ENCODE measurements at regions not wholly inside any gene's neighbourhood (a gene's known extent, or its start where the extent isn't known, plus 50 kb on each side); places are given as distances from the start of the nearest gene placed in this dataset.

GRCh38 chr2:53448591-53448990, 319.0 kb upstream of the CHAC2 start:
- no peak overlapping the region for H3K4me3 ChIP-seq (ENCODE audit: low read depth, low read length)
- TF ChIP-seq, protein P1, sequence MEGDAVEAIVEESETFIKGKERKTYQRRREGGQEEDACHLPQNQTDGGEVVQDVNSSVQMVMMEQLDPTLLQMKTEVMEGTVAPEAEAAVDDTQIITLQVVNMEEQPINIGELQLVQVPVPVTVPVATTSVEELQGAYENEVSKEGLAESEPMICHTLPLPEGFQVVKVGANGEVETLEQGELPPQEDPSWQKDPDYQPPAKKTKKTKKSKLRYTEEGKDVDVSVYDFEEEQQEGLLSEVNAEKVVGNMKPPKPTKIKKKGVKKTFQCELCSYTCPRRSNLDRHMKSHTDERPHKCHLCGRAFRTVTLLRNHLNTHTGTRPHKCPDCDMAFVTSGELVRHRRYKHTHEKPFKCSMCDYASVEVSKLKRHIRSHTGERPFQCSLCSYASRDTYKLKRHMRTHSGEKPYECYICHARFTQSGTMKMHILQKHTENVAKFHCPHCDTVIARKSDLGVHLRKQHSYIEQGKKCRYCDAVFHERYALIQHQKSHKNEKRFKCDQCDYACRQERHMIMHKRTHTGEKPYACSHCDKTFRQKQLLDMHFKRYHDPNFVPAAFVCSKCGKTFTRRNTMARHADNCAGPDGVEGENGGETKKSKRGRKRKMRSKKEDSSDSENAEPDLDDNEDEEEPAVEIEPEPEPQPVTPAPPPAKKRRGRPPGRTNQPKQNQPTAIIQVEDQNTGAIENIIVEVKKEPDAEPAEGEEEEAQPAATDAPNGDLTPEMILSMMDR (IDR thresholded peaks at IDR 0.05; ENCODE audit: low read depth, low read length) = no peak

DNA sequence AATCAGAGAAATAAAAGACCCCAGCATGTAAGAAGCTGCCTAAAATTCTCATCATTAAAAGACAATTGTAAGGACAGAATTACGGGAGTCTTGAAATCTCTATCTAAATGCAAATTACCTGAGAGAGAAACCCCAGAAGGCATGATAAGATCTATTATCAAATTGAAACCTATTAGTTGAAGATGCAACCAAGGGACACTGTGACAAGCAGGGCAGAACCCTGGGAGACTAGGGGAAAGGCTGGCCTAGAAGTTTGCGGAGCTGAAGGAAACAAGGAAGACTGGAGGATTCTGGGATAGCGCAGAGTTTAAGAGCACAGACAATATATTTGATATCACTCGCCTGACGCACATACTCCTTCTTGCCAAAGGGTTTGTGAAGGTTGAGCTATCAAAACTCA, 319.5 kb upstream of the CHAC2 start:
- H3K4me3 ChIP-seq (ENCODE audit: low read depth, low read length) = no peak overlapping the region
- TF ChIP-seq, protein P1 (IDR thresholded peaks at IDR 0.05; ENCODE audit: low read depth, low read length) = no peak

- TF ChIP-seq, protein P1 (IDR thresholded peaks at IDR 0.05; ENCODE audit: low read depth, low read length) = no peak
Observed at GRCh38 chr2:53445383-53446070, 322.1 kb upstream of the CHAC2 start.

GRCh38 chr2:53442783-53443182, 324.8 kb upstream of the CHAC2 start:
- TF ChIP-seq, protein P1 (IDR thresholded peaks at IDR 0.05; ENCODE audit: low read depth, low read length) = no peak
- H3K4me3 ChIP-seq (ENCODE audit: low read depth, low read length) = no peak overlapping the region

More at GRCh38 chr2:53445383-53446070, 322.1 kb upstream of the CHAC2 start:
- H3K4me3 ChIP-seq (ENCODE audit: low read depth, low read length) = no peak overlapping the region

DNA sequence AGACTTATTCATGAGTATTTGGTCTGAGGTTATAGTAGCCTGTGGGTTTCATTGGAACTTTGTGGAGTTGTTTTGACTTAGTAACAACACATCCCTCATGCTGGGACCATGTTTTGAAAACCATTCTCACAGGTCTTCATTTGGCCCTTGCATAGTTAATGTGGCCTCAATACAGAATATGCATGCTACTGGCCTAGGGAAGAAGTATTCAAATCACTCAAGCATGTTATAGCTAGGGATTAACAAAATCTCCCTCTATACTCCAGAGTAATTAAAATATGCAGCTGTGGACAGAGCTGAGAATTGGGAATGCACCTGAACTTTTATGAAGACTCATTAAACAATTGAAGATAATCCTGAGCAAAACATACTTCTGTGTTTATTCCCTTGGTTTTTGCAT, 325.5 kb upstream of the CHAC2 start:
- H3K4me3 ChIP-seq (ENCODE audit: low read depth, low read length) = no peak overlapping the region
- TF ChIP-seq, protein P1 (IDR thresholded peaks at IDR 0.05; ENCODE audit: low read depth, low read length) = no peak

- no peak overlapping the region for H3K4me3 ChIP-seq (ENCODE audit: low read depth, low read length)
- TF ChIP-seq, protein P1 (IDR thresholded peaks at IDR 0.05; ENCODE audit: low read depth, low read length) = no peak
Observed at GRCh38 chr2:53438692-53439091, 328.9 kb upstream of the CHAC2 start.

GRCh38 chr2:53438100-53438499, 329.5 kb upstream of the CHAC2 start:
- TF ChIP-seq, protein P1 (IDR thresholded peaks at IDR 0.05; ENCODE audit: low read depth, low read length) = no peak

More at GRCh38 chr2:53438100-53438499, 329.5 kb upstream of the CHAC2 start:
- no peak overlapping the region for H3K4me3 ChIP-seq (ENCODE audit: low read depth, low read length)
